ENCODE measurements at regions not wholly inside any gene's neighbourhood (a gene's known extent, or its start where the extent isn't known, plus 50 kb on each side); places are given as distances from the start of the nearest gene placed in this dataset.
"Not testable (repeated sequence)": the region's sequence is repeated elsewhere in the genome, so short reads cannot be mapped to it uniquely, and the experiment has no call there.

DNA sequence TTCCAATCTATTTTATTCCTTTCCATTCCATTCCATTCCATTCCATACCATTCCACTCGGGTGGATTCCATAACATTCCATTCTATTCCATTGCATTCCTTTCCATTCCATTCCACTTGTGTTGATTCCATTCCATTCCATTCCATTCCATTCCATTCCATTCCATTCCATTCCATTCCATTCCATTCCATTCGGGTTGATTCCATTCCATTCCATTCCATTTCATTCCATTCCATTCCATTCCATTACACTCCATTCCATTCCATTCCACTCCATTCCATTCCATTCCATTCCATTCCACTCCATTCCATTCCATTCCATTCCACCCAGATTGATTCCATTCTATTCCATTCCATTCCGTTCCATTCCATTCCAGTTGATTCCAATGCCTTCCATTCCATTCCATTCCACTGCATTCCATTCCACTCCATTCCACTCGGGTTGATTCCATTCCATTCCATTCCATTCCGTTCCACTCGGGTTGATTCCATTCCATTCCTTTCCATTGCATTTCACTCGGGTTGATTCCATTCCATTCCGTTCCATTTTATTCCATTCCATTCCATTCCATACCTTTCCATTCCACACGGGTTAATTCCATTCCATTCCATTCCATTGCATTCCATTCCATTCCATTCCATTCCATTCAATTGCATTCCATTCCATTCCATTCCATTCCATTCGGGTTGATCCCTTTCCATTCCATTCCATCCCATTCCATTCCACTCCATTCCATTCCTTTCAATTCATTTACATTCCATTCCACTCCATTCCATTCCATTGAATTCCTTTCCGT is 168.4 kb downstream of the CWH43 start:
- DNase-seq (ENCODE audit: low read depth) = peak; percentile 85

DNA sequence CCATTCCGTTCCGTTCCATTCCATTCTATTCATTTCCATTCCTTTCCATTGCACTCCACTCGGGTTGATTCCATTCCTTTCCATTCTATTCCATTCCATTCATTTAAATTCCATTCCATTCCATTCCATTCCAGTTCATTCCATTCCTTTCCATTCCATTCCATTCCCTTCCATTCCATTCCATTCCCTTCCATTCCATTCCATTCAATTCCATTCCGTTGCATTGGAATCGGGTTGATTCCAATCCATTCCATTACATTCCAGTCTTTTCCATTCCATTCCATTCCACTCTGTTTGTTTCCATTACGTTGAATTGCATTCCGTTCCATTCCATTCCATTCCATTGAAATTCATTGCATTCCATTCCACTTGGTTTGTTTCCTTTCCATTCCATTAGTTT is 169.2 kb downstream of the CWH43 start:
- DNase-seq (ENCODE audit: low read depth) = not testable (repeated sequence)

DNA sequence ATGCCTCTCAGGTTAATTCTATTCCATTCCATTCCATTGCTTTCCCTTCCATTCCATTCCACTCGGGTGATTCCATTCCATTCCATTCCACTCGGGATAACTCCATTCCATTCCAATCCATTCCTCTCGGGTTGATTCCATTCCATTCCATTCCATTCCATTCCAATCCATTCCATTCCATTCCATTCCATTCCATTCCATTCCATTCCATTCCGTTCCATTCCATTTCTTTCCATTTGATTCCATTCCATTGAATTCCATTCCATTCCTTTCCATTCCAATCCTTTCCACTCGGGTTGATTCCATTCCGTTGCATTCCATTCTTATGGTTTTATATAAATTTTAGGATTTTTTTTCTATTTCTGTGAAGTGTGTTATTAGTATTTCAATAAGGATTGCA is 170.2 kb downstream of the CWH43 start:
- DNase-seq (ENCODE audit: low read depth) = not testable (repeated sequence)

DNA sequence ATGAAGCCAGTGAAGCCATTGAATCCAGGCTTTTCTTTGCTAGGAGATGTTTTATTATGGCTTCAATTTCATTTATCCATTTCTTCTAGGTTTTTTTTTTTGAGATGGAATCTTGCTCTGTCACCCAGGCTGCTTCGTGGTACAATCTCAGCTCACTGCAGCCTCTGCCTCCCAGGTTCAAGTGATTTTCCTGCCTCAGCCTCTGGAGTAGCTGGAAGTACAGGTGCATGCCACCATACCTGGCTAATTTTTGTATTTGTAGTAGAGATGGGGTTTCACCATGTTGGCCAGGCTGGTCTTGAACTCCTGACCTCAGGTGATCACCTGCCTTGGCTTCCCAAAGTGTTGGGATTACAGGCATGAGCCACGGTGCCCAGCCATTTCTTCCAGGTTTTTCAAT is 171.6 kb downstream of the CWH43 start:
- not testable (repeated sequence) for DNase-seq (ENCODE audit: low read depth)

DNA sequence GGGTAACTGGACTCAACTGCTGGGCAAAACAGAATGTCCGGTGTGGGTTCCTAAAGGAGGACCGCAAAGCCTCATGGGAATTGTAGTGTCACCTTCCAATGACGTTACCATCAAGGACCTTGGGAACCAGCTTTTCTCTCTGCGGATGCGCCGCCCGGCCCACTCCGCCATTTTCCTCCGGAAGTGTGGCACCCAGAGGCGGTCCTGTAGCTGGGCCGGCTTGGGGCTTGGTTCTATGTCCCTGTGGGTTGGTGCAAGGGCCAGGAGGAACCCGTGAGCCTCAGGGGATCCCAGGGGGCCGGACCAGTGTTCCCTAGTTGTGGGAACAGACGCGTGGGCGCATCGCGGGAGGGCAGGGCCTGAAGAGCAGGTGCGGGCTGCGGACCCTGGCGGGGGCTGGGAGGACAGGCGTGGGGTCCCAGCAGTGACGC is 175.1 kb downstream of the CWH43 start:
- not testable (repeated sequence) for DNase-seq (ENCODE audit: low read depth)

DNA sequence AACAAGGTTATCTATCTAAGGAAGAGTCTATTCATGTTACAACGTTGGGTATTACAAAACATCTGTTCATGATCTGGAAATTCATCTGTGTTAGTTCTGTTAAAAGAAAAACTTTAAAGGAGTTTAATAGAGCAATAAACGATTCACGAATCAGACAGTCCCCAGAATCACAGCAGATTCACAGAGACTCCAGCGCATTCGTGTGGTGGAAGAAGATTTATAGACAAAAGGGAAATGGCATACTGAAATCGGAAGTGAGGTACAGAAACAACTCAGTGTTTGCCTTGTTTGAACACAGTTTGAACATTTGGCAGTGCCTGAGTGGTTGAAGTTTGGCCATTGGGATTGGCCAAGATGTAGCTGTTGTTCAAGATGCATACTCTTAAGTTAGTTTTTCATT is 178.8 kb downstream of the CWH43 start:
- not testable (repeated sequence) for DNase-seq (ENCODE audit: low read depth)

DNA sequence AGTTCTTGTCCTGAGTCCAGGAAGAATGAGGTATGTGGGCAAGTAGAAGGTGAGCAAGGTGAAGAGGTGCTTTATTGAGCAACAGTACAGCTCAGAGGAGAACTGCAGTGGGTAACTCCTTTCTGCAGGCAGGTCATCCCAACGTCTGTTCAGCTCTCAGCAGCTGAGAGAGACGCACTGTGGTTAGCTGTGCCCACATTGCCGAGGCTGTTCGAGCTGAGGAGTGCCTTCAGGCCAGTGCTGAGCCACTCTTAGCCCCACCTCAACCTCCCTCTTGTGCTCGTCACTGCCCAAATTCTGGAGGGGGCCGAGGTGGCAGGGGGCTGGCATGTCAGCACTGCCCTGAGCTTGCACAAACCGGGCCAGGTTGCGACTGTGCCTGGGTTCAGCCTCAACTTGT is 191.8 kb downstream of the CWH43 start:
- DNase-seq (ENCODE audit: low read depth) = not testable (repeated sequence)

DNA sequence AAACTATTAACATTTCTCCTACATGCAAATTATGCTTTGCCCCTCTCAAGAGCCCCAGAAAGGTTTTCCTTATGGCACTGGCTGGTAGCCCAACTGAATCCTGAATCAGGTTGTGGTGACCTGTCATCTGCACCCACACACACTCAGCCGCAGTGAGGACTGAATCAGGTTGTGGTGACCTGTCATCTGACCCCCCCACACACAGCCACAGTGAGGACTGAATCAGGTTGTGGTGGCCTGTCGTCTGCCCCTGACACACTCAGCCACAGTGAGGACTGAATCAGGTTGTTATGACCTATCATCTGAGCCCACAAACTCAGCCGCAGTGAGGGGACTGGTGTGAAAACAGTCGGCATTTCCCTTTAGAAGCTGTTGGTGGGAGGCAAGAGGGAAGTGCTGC is 195.0 kb downstream of the CWH43 start:
- not testable (repeated sequence) for DNase-seq (ENCODE audit: low read depth)

DNA sequence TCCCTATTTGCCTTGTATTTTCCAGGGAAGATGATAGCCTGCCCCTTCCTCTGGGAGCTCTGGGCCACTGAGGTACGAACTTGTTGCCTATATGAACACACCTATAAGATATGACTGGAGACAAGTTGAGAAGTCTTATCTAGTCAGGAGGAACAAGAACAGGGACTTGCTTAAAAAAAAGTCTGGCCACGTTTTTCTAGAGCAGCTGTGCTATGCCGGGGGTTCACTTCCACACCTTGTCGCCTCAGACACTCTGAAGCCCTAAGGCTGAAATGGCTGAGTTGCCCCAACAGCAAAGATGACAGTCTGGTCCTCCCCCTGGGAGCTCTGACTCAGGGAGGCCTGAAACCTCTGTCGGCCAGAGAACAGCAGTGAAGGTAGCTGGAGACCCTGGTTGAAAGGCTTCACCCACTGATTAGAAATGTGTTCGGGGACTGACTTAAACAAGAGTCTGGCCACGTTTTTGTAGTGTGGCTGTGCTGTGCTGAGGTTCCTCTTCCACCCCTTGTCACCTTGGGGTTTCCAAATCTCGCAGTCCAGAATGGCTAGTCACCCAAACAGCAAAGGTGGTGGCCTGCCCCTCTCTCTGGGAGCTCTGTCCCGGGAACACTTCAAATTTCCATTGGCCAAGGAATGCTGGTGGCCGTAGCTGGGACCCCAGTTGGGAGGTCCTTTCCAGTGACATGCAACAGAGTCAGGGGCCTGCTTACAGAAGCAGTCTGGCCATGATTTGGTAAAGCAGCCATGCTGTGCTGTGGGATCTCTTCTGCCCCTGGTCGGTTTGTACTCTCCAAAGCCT is 225.5 kb downstream of the CWH43 start:
- peak; percentile 0 for DNase-seq (ENCODE audit: low read depth)

DNA sequence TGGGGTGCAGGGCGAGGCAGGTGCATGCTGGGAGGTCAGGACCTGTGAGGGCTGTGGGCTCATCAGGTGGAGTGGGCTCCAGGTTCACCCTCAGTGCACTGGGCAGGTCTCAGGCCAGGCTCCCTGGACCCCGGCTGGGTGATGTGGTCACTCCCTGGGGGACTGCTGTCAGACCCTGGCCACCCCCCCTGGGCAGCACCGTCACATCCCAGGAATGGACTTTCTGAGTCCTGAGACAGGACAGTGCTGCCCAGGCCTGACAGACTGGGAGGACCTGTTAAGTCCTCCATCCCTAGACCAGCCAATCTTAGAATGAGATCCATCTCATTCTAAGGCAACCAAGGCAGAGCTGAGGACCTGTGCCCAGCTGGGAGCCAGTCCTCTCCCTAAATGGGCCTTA is 227.2 kb downstream of the CWH43 start:
- peak; percentile 0 for DNase-seq (ENCODE audit: low read depth)

DNA sequence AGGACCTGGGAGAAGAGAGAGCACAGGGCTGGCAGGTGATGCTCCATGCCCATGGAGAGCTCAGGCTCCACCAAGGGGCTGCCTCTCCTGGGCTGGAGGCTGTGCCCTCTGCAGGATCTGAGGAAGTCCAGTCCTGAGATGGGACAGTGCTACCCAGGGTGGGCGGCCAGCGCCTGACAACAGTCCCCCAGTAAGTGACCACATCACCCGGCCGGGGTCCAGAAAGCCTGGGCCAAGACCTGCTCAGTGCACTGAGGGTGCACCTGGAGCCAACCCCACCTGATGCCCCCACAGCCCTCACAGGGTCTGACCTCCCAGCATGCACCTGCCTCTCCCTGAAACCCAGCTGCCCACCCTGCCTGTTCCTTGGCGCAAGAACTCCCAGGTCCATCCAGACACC is 227.7 kb downstream of the CWH43 start:
- DNase-seq (ENCODE audit: low read depth) = not testable (repeated sequence)

DNA sequence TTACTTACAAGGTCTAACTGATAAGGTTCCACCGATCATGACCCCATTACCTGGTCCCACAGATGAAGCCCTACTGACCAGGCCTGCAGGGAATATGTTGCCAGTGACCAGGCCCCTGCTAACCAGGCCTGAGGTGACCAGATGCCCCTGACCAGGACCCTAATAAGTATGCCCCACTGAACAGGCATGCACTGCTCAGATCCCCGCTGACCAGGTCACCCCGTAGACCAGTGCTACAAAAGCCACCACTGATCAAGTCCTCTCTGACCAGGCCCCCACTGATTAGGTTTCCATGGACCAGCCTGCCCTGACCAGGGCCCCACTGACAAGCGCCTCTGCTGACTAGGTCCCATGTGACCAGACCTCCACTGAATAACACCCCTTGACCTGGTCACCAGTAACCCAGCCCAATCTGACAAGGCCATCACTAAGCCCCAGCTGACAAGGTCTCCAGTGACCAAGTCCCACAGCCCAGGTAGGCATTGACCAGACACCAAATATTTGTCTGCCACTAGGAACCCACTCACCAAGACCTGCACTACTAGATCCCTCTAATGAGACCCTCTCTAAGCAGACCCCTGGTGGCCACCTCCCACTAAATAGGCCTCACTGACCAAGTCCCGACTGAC is 228.5 kb downstream of the CWH43 start:
- DNase-seq (ENCODE audit: low read depth) = peak; percentile 1

DNA sequence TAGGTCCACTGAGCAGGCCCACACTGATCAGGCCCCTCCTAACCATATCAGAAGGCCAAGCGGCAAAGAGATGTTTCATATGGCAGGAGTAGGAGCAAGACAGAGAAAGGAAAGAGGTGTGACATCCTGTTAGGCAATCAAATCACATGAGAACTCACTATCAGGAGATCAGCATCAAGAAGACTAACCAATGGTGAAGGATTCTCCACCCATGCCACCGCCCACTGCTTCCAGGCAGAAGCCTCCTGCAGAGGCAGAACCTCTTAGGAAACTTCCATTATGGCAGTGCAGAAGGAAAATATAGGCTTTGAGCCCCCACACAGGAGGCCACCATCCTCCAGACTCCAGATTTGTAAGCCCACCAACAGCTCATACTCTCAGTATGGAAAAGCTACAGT is 229.0 kb downstream of the CWH43 start:
- peak; percentile 0 for DNase-seq (ENCODE audit: low read depth)

DNA sequence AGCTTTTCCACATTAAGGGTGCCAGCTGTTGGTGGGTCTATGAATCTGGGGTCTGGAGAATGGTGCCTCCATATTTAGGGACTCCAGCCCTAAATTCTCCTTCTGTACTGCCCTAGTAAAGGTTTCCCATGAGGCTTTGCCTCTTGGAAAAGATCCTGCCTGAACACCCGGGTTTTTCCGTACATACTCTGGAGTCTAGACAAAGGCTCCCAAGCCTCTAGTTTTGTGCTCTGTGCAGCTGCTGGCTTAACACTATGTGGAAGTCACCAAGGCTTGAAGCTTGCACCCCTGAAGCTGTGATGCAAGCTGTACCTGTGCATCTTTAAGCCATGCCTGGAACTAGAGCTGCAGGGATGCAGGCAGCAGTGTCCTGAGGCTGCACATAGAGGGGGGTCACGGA is 230.5 kb downstream of the CWH43 start:
- not testable (repeated sequence) for DNase-seq (ENCODE audit: low read depth)

DNA sequence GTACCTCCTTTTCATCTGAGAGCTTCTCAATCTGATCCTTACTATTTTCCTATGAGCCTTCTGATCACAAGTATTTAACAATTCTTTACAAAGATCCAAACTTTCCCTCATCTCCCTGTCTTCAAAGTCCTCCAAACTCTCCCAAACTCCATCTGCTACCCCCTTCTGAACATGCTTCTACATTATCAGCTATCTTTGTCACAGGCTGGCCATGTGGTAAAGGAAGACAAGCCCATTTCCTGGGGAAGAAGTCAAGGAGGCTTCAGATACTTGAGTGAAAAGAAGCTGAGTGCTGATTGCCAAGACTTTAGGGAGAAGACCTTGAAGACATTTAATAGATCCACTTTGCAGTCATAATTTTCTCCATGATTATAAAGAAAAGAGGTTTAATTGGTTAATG is 231.4 kb downstream of the CWH43 start:
- no peak for DNase-seq (ENCODE audit: low read depth)

DNA sequence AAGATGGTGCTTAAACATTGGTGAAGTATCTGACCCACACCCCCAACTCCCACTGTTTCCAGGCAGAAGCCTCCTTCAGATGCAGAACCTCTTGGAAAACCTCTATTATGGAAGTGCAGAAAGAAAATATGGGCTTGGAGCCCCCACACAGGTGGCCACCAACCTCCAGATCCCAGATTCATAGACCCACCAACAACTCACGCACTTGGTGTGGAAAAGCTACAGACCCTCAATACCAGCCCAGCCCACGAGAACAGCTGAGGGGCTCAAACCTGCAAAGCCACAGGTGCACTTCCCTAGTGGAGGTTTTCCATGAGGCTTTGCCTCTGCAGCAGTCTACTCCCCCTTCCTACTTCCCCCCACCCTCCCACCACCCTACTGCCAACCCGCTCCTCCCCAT is 232.0 kb downstream of the CWH43 start:
- not testable (repeated sequence) for DNase-seq (ENCODE audit: low read depth)

DNA sequence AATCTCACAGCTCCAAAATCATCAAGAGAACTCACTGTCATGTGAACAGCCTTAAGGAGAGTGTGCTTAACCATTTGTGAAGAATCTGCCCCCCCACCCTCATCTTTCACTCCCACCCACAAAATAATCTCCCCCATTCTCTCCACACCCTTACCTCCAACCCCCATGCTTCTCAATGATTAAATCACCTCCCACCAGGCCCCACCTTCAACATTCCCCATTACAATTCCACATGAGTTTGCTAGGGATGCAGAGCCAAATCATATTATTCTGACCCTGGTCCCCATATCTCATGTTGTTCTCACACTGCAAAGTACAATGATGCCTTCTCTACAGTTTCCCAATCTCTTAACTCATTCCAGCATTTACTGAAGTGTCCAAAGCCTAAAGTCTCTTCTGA is 232.9 kb downstream of the CWH43 start:
- not testable (repeated sequence) for DNase-seq (ENCODE audit: low read depth)

DNA sequence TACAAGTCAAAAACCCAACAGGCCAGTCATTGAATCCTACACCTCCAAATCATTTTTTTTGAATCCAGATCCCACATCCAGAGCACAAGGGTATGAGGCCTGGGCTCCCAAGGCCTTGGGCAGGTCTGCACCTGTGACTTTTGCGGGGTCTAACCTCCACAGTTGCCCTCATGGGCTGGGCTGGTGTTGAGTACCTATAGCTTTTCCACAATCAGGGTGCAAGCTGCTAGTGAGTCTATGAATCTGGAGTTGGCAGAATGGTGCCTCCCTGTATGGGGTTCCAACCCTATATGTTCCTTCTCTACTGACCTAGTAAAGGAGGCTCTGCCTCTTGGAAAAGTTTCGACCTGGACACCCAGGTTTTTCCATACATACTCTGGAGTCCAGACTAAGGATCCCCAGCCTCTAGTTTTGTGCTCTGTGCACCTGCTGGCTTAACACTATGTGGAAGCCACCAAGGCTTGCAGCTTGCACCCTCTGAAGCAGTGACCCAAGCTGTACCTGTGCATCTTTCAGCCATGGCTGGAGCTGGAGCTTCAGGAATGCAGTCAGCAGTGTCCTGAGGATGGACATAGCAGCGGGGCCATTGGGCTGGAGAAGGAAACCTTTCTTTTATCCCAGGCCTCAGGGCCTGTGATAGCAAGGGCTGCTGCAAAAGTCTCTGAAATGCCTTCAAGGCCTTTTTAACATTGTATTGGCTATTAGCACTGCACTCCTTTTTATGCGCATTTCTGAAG is 233.6 kb downstream of the CWH43 start:
- DNase-seq (ENCODE audit: low read depth) = not testable (repeated sequence)

DNA sequence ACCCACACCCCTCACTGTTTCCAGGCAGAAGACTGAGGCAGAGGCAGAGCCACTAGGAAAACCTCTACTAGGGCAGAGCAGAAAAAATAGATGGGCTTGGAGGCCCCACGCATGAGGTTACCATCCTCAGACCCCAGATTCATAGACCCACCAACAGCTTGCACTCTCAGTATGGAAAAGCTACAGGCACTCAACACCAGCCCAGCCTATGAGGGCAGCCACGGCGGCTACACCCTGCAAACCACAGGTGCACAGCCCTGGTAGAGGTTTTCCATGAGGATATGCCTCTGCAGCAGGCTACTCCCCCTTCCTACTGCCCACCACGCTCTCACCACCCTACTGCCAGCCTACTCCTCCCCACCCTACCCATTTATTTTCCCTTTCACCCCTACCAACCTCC is 235.1 kb downstream of the CWH43 start:
- DNase-seq (ENCODE audit: low read depth) = no peak

DNA sequence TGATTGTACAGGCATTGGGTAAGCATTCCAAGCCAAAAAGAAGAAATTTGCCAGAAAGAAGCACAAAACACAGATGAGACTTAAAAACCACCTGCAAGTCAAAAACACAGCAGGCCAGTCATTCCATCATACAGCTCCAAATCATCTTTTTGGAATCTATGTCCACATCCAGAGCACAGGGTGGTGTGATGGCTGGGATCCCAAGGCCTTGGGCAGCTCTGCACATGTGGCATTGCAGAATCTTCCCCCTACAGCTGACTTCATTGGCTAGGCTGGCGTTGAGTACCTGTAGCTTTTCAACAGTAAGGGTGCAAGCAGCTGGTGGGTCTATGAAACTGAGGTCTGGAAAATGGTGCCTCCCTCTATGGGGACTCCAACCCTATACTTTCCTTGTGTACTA is 236.7 kb downstream of the CWH43 start:
- DNase-seq (ENCODE audit: low read depth) = not testable (repeated sequence)

DNA sequence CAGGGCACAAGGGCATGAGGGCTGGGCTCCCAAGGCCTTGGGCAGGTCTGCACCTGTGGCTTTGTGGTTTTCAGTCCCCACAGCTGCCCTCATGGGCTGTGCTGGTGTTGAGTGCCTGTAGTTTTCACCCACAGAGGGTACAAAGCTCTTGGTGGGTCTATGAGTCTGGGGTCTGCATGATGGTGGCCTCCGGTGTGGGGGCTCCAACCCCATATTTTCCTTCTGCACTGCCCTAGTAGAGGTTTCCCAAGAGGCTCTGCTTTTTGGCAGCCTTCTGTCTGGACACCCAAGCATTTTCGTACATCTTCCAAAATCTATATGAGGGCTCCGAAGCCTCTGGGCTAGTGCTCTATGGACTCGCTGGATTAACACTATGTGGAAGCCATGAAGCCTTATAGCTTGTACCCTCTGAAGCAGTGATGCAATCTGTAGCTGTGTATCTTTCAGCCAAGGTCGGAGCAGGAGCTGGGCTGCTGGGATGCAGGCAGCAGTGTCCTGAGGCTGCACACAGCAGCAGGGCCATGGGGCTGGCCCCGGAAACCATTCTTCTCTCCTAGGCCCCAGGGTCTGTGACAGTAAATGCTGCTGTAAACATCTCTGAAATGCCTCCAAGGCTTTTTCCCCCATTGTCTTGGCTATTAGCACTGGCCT is 240.3 kb downstream of the CWH43 start:
- DNase-seq (ENCODE audit: low read depth) = not testable (repeated sequence)

DNA sequence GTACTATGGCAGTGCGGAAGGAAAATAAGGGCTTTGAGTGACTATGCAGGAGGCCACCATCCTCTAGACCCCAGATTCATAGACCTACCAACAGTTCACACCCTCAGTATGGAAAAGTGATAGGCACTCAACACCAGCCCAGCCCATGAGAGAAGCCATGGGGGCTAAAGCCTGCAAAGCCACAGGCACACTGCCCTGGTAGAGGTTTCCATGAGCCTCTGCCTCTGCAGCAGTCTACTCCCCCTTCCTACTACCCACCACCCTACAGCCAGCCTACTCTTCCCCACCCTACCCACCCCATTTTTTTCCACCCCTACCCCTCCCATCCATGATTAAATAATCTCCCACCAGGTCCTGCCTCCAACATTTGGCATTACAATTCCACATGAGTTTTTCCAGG is 241.9 kb downstream of the CWH43 start:
- not testable (repeated sequence) for DNase-seq (ENCODE audit: low read depth)

Data from fibroblast of gingiva (primary cell).